Endothelial cell of umbilical vein (primary cell): ENCODE measurements at regions not wholly inside any gene's neighbourhood (a gene's known extent, or its start where the extent isn't known, plus 50 kb on each side); places are given as distances from the start of the nearest gene placed in this dataset.
A peak's percentile ranks its signal among the peaks of the same experiment; 100 is the strongest.

Experiments
- BruUV-seq: library from RNA; stranded (reverse); fragments of 400-500 nt; replicated peaks from 2 replicates; lab custom pipeline; 2021; lab: Mats Ljungman, UMichigan
- CTCF ChIA-PET: fragments of 300-600, 350-600 bp; sonication (Branson Sonifier 250); formaldehyde crosslinking; loops from one replicate; lab custom pipeline; 2021; ENCODE audit warnings: antibody characterized with exemption, inconsistent platforms; lab: Charles Lee
- POLR2A ChIA-PET: fragments of 300-600, 350-600 bp; sonication (Branson Sonifier 250); formaldehyde crosslinking; loops from one replicate; lab custom pipeline; 2021; ENCODE audit warnings: antibody characterized with exemption, inconsistent platforms; lab: Charles Lee
- DNase-seq: peaks from one replicate; pipeline ENCODE4 v3.0.0-alpha.2; 2011; ENCODE audit warnings: low read depth, low spot score
- FAIRE-seq: peaks from 2 replicates; lab custom pipeline; 2011; peaks lifted over from hg19 to GRCh38; lab: Jason Lieb, UNC
- H2AFZ ChIP-seq: 2 replicates; pipeline ENCODE4 v1.6.0; 2012; ENCODE audit warnings: low read depth, low read length, control low read depth, inconsistent platforms
- H3K27ac ChIP-seq: 2 replicates; pipeline ENCODE4 v1.5.1; 2011; ENCODE audit warnings: low read depth, mild to moderate bottlenecking, control low read depth, low read length, moderate library complexity; ENCODE audit not compliant: insufficient read depth
- H3K27me3 ChIP-seq, 2 experiments: 2 replicates each; pipeline versions ENCODE4 v1.6.0 to v1.6.1; 2011; ENCODE audit warnings: low read length in 2 of 2, mixed read lengths in 1 of 2; ENCODE audit not compliant: control insufficient read depth in 2 of 2, insufficient read depth in 2 of 2
- H3K36me3 ChIP-seq, 2 experiments: 2 replicates in 1 of 2; 3 replicates in 1 of 2; pipeline ENCODE4 v1.5.1; 2011; ENCODE audit warnings: low read length in 2 of 2, mild to moderate bottlenecking in 1 of 2, moderate library complexity in 1 of 2; ENCODE audit not compliant: control insufficient read depth in 2 of 2, insufficient read depth in 2 of 2; ENCODE audit errors: extremely low read depth in 1 of 2
- H3K4me1 ChIP-seq: 3 replicates; pipeline ENCODE4 v1.5.1; 2011; ENCODE audit warnings: mild to moderate bottlenecking, low read length; ENCODE audit not compliant: control insufficient read depth, insufficient read depth; ENCODE audit errors: extremely low read depth
- H3K4me2 ChIP-seq: 2 replicates; pipeline ENCODE4 v1.6.1; 2011; ENCODE audit warnings: low read length, control low read depth, mixed read lengths; ENCODE audit not compliant: insufficient read depth
- H3K4me3 ChIP-seq, 3 experiments: fragments of 200-600 bp in 1 of 3; sonication (generic), shearing (Covaris generic) in 1 of 3; replicated peaks in 1 of 3; 2 replicates each; pipeline ENCODE4 v1.5.1; 2011 to 2016; ENCODE audit warnings: control low read depth in 3 of 3, low read length in 3 of 3, mild to moderate bottlenecking in 2 of 3, inconsistent platforms in 1 of 3, low read depth in 1 of 3, moderate library complexity in 1 of 3; ENCODE audit not compliant: insufficient read depth in 1 of 3
- H3K79me2 ChIP-seq: 2 replicates; pipeline ENCODE4 v1.6.0; 2012; ENCODE audit warnings: low read length, inconsistent platforms; ENCODE audit not compliant: control insufficient read depth, insufficient read depth
- H3K9ac ChIP-seq: replicated peaks from 2 replicates; pipeline ENCODE3; 2011; ENCODE audit warnings: low read length, control low read depth; ENCODE audit not compliant: insufficient read depth; ENCODE audit errors: extremely low read depth
- H3K9me1 ChIP-seq: replicated peaks from 3 replicates; pipeline ENCODE4 v1.6.0; 2011; ENCODE audit warnings: mild to moderate bottlenecking, low read length; ENCODE audit not compliant: control insufficient read depth, insufficient read depth; ENCODE audit errors: extremely low read depth
- H3K9me3 ChIP-seq: replicated peaks from 2 replicates; pipeline ENCODE4 v1.5.1; 2012; ENCODE audit warnings: low read length, inconsistent platforms; ENCODE audit not compliant: control insufficient read depth, insufficient read depth
- H4K20me1 ChIP-seq: replicated peaks from 2 replicates; pipeline ENCODE3; 2011; ENCODE audit warnings: mild to moderate bottlenecking, low read length; ENCODE audit not compliant: control insufficient read depth, insufficient read depth; ENCODE audit errors: extremely low read depth
- CTCF ChIP-seq, 2 donors: IDR thresholded peaks; 1 replicate in 1 of 2; 2 replicates in 1 of 2; pipeline ENCODE4 v1.5.1; 2011; ENCODE audit warnings: low read length in 2 of 2, mild to moderate bottlenecking in 2 of 2, moderate library complexity in 2 of 2, control low read depth in 1 of 2, inconsistent platforms in 1 of 2, low read depth in 1 of 2; ENCODE audit not compliant: insufficient read depth in 1 of 2; ENCODE audit errors: extremely low read depth in 1 of 2
- EZH2 ChIP-seq: IDR thresholded peaks from 2 replicates; pipeline ENCODE4 v1.6.1; 2012; ENCODE audit warnings: borderline replicate concordance, low read depth, mild to moderate bottlenecking, moderate library complexity, low read length, inconsistent platforms; ENCODE audit not compliant: severe bottlenecking
- FOS ChIP-seq: IDR thresholded peaks from 2 replicates; pipeline ENCODE4 v1.6.1; 2011; ENCODE audit warnings: mild to moderate bottlenecking, low read length, moderate library complexity, borderline replicate concordance; ENCODE audit not compliant: insufficient read depth
- GATA2 ChIP-seq: IDR thresholded peaks from 2 replicates; pipeline ENCODE4 v1.7.0; 2011; ENCODE audit warnings: low read depth, mild to moderate bottlenecking, moderate library complexity, mixed read lengths, low read length; ENCODE audit not compliant: insufficient read length, insufficient read depth
- JUN ChIP-seq: IDR thresholded peaks from 2 replicates; pipeline ENCODE4 v1.6.1; 2011; ENCODE audit warnings: borderline replicate concordance, low read depth; ENCODE audit not compliant: insufficient read length, insufficient read depth
- MYC ChIP-seq: IDR thresholded peaks from one replicate; pipeline ENCODE4 v1.6.1; 2011; ENCODE audit warnings: mild to moderate bottlenecking, low read depth, low read length
- POLR2A ChIP-seq: IDR thresholded peaks from 2 replicates; pipeline ENCODE4 v1.6.1; 2012; ENCODE audit warnings: low read depth, mild to moderate bottlenecking, control low read depth, low read length
- POLR2AphosphoS5 ChIP-seq: IDR thresholded peaks from 2 replicates; pipeline ENCODE4 v1.6.1; 2012; ENCODE audit warnings: low read depth, mild to moderate bottlenecking, control low read depth, low read length, moderate library complexity; ENCODE audit not compliant: insufficient read depth
- dilution Hi-C: fragments of 300-500 bp; cut with MboI; formaldehyde crosslinking; loops from one replicate; pipeline ENCODE4 v1.15.0; 2019; ENCODE audit warnings: low sequenced_read_pairs; ENCODE audit not compliant: extremely low pct_ligation_motif_present
- intact Hi-C: fragments of 100-400 bp; cut with micrococcal nuclease; formaldehyde crosslinking; loops from one replicate; pipeline ENCODE4 v1.10.0; 2022
- TF ChIP-seq, protein P1 (sequence below): IDR thresholded peaks from 2 replicates; pipeline ENCODE4 v1.6.1; 2011; ENCODE audit not compliant: insufficient read depth, insufficient read length

DNA sequence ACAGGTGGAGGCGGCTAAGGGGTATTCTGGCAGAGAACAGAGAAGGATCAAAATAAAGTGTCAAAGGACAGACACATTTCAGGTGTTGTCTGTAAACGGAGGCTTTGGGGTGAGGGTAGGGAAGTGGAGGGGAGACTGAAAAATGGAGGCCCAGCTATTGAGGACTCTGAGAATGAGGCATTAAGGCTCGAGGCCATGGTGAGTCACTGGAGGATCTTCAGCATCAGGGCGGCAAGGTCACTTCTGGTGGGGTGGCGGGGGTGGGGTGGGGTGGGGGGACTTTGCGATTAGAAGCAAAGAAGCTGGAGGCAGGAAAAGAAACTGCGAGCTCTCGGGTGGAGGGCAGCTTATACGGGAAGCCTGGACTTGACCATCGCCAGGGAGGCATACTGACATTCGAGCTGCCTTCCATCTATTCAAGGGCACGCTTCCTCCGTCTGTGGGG, 58.4 kb upstream of the PCGF5 start:
- TF ChIP-seq, protein P1, sequence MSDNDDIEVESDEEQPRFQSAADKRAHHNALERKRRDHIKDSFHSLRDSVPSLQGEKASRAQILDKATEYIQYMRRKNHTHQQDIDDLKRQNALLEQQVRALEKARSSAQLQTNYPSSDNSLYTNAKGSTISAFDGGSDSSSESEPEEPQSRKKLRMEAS, result no peak
- TF ChIP-seq FOS (no peak), POLR2AphosphoS5 (no peak), GATA2 (no peak), POLR2A (no peak), MYC (no peak), CTCF (IDR thresholded peaks at IDR 0.05; ENCODE audit: extremely low read depth in 1 of 2, insufficient read depth in 1 of 2, low read depth in 1 of 2, low read length in 2 of 2) (no peak), EZH2 (no peak), JUN (no peak)
- no TSS peak for BruUV-seq
- no peaks in the 10 kb centered on the region for H3K36me3 ChIP-seq
- H4K20me1 ChIP-seq, result no peaks in the 10 kb centered on the region
- H3K27ac ChIP-seq, result peak overlapping the region; percentile 43
- no peaks in the 10 kb centered on the region for H3K9me1 ChIP-seq
- POLR2A ChIA-PET, result no interaction called here
- H2AFZ ChIP-seq, result peak overlapping the region; percentile 94
- DNase-seq (no peak), FAIRE-seq (no peak)
- H3K27me3 ChIP-seq, result no peaks in the 10 kb centered on the region
- dilution Hi-C loops, result no loop called here
- no peaks in the 10 kb centered on the region for H3K79me2 ChIP-seq
- peak overlapping the region; percentile 61 to 76 (median 72) for H3K4me3 ChIP-seq
- no peaks in the 10 kb centered on the region for H3K9me3 ChIP-seq
- H3K9ac ChIP-seq, result peak overlapping the region; percentile 76
- H3K4me1 ChIP-seq, result peaks cover 6% of the 10 kb centered on the region
- intact Hi-C loops, result loop anchor here (2.0 to 5.0 kb wide), 3 partner anchors 155 to 290 kb away; partner anchors contain the start of gene RPP30
- H3K4me2 ChIP-seq, result peak overlapping the region; percentile 65
- CTCF ChIA-PET, result interaction anchor here (0.8 to 1.8 kb wide), 8 partner anchors 10 to 252 kb away, joined by 3 to 9 read pairs (median 4); no protein-coding TSS in a partner anchor
